ENCODE measurements at regions not wholly inside any gene's neighbourhood (a gene's known extent, or its start where the extent isn't known, plus 50 kb on each side); places are given as distances from the start of the nearest gene placed in this dataset.

DNA sequence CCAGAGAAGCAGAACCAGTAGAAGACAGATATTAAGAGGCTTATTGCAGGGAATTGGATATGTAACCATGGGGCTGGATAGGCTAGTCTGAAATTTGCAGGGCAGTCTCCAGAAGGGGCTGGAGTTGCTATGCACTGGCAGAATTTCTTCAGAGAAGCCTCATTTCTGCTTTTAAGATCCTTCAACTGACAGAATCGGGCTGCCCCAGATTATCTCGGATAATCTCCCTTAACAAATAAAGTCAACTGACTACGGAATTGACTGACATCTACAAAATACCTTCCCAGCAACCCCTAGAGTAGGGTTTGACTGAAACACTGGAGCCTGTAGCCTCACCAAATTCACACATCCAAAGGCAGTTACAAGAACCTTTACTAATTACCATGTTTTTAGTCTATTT lies 136.4 kb downstream of the SOCS6 start:
- no peak overlapping the region for H3K4me3 ChIP-seq (ENCODE audit: low read length)
- no peak for DNase-seq (ENCODE audit: low read depth, low spot score)
- H3K9me3 ChIP-seq (ENCODE audit: control insufficient read depth, insufficient read depth, low read length): no peaks in the 10 kb centered on the region
- H3K36me3 ChIP-seq (ENCODE audit: control insufficient read depth, insufficient read depth, low read length): no peaks in the 10 kb centered on the region
- WGBS (ENCODE audit: insufficient coverage, insufficient read length): no CpG with 5 or more reads among the region's 3 CpGs
- H3K27me3 ChIP-seq (ENCODE audit: control insufficient read depth, insufficient read depth, low read length): no peaks in the 10 kb centered on the region
- H3K4me1 ChIP-seq (ENCODE audit: control insufficient read depth, insufficient read depth, low read length): peaks cover 6% of the 10 kb centered on the region
- no peak overlapping the region for H3K27ac ChIP-seq (ENCODE audit: low read length)

DNA sequence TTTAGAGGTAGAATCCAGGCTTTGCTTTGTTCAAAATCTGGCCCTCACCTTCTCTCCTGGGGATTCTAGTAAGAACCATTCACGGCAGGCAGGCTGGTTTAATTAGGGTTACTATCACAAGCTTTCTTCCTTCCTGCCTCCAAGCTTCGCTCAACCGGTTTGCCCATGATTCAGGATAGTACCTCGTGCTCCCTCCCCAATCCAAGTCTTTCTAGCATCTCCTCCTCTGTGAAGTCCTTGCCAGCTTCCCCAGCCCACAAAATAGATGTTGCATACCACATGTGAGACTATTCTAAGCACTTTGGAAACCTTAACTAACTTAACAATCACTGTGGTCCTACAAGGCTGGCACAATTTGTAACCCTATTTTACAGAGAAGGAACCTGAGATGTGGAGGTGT lies 135.1 kb downstream of the SOCS6 start:
- H3K27ac ChIP-seq (ENCODE audit: low read length): no peak overlapping the region
- no peaks in the 10 kb centered on the region for H3K9me3 ChIP-seq (ENCODE audit: control insufficient read depth, insufficient read depth, low read length)
- H3K27me3 ChIP-seq (ENCODE audit: control insufficient read depth, insufficient read depth, low read length): no peaks in the 10 kb centered on the region
- no peak for DNase-seq (ENCODE audit: low read depth, low spot score)
- no CpG with 5 or more reads among the region's 4 CpGs for WGBS (ENCODE audit: insufficient coverage, insufficient read length)
- H3K4me3 ChIP-seq (ENCODE audit: low read length): no peak overlapping the region
- peaks cover 6% of the 10 kb centered on the region for H3K4me1 ChIP-seq (ENCODE audit: control insufficient read depth, insufficient read depth, low read length)
- no peaks in the 10 kb centered on the region for H3K36me3 ChIP-seq (ENCODE audit: control insufficient read depth, insufficient read depth, low read length)

DNA sequence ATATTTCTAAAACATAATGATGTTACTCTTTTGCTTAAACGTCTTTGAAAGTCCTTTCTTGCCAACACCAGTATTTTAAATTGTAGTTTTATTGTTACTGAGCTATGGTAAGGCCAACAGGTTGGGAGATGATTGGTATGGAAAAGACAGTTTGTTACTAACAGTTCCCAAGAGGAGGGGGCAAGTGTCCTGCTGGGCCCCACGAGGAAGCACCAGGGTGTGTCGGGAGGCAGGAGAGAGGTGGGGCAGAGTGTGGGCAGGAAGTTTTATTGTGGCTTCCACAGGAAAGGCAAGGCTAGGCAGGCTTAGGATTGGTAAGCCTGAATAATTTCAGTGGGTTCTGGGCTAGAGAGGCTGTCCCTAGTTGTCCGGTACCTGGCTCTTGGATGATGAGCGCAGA lies 134.3 kb downstream of the SOCS6 start:
- no peak overlapping the region for H3K27ac ChIP-seq (ENCODE audit: low read length)
- no peak overlapping the region for H3K4me3 ChIP-seq (ENCODE audit: low read length)
- WGBS (ENCODE audit: insufficient coverage, insufficient read length): no CpG with 5 or more reads among the region's 5 CpGs
- DNase-seq (ENCODE audit: low read depth, low spot score): no peak
- peaks cover 6% of the 10 kb centered on the region for H3K4me1 ChIP-seq (ENCODE audit: control insufficient read depth, insufficient read depth, low read length)
- H3K27me3 ChIP-seq (ENCODE audit: control insufficient read depth, insufficient read depth, low read length): no peaks in the 10 kb centered on the region
- H3K36me3 ChIP-seq (ENCODE audit: control insufficient read depth, insufficient read depth, low read length): no peaks in the 10 kb centered on the region
- no peaks in the 10 kb centered on the region for H3K9me3 ChIP-seq (ENCODE audit: control insufficient read depth, insufficient read depth, low read length)

DNA sequence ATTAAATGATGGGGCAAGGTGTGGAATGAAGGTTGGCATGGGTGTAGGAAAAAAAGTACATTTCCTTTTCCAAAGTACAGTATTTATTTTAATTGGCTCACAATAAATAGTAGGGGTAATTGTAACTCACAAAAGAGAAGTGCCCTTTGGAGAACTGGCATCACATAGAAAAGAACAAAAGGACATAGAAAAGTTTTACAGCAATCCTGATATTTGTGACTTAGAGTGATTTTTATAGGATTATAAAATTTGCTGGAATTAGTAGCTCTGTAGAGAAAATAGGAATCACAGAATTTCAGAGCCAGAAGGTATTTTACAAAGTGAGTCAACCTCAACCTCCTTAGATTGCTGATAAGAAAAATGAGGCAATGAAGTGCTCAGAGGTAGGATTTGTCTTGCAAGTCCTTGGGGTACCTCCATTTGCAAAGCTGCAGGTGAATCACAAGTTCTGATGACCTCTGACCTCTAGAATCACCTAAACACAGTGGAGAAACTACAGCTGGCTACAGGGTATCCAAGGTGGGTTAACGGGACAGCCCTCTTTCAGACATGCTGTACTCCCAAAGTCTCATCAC lies 133.6 kb downstream of the SOCS6 start:
- WGBS (ENCODE audit: insufficient coverage, insufficient read length): no CpG with 5 or more reads among the region's 1 CpG
- Histone ChIP-seq H3K9me3 (ENCODE audit: control insufficient read depth, insufficient read depth, low read length) (no peaks in the 10 kb centered on the region), H3K4me3 (ENCODE audit: low read length) (no peak overlapping the region), H3K4me1 (ENCODE audit: control insufficient read depth, insufficient read depth, low read length) (peaks cover 6% of the 10 kb centered on the region), H3K27ac (ENCODE audit: low read length) (no peak overlapping the region), H3K36me3 (ENCODE audit: control insufficient read depth, insufficient read depth, low read length) (no peaks in the 10 kb centered on the region), H3K27me3 (ENCODE audit: control insufficient read depth, insufficient read depth, low read length) (no peaks in the 10 kb centered on the region)
- DNase-seq (ENCODE audit: low read depth, low spot score): no peak

DNA sequence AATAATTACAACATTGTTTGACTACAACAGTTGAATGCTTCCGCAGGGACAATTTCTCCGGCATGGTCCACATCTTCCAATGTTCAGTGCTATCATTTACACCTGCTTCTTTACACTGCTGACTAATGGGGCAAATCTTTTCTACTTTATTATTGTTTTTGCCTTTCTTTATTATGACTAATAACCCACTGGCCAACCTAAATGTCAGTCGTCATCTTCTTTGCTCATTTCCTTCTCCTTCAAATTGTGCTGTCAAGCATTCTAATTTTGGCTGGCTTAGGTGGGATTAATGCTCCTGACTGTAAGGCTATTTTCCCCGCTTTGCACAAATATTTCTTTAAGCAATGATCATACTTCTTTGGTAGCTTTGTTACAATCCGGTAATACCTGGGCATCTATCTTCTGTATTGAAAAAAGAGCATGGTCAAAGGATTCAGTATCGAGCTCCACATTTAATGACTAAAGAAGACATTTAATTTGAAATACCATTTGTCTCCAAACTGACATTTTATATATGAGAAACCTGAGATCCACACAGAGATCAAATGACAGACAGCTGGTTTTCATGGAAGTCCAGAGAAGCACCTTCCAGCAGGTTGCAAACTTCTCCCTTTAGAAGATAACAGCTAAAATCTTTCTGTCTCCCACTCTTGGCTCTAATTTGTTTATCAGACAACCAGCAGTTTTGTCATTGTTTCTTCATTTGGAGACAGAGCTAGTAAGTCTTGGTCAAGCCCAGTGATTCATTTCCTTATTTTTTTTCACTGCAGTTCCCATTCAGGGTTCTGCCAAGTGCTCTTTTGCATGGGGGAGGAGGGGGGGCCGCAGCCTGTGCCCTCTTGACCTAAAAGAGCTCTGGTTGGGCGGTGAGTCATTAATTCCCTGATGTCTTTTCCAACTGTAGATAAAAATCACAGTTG lies 132.9 kb downstream of the SOCS6 start:
- H3K4me3 ChIP-seq (ENCODE audit: low read length): no peak overlapping the region
- peaks cover 6% of the 10 kb centered on the region for H3K4me1 ChIP-seq (ENCODE audit: control insufficient read depth, insufficient read depth, low read length)
- no peak overlapping the region for H3K27ac ChIP-seq (ENCODE audit: low read length)

DNA sequence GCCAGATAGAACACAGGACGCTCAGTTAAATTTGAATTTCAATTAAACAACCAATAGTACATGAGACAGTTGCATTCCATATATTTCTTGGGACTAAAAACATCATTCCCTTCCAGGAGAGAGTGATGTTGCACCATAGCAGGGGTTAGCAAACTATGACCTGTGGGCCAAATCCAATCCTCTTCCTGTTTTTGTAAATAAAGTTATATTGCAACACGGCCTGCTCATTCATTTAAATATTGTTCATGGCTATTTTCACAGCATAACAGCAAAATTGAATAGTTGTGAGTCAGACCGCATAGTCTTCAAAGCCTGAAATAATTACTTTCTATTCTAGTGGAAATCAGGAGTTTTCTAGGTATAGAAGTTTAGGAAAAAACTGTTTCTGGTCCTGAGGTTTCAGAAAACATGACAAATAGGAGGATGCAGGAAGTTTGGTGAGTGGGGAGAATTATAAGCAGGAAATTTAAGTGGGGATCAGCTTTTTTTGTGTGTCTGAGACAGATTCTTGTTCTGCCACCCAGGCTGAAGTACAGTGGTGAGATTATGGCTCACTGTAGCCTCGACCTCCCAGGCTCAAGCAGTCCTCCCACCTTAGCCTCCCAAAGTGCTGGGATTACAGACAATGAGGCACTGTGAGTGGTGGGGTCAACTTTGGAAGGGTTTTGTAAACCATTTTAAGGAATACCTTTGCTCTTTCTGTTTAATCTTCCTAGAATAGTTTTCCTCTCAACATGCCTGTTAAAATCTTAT lies 131.5 kb downstream of the SOCS6 start:
- Histone ChIP-seq H3K9me3 (ENCODE audit: control insufficient read depth, insufficient read depth, low read length) (no peaks in the 10 kb centered on the region), H3K36me3 (ENCODE audit: control insufficient read depth, insufficient read depth, low read length) (no peaks in the 10 kb centered on the region), H3K27ac (ENCODE audit: low read length) (no peak overlapping the region), H3K27me3 (ENCODE audit: control insufficient read depth, insufficient read depth, low read length) (no peaks in the 10 kb centered on the region), H3K4me3 (ENCODE audit: low read length) (no peak overlapping the region), H3K4me1 (ENCODE audit: control insufficient read depth, insufficient read depth, low read length) (peaks cover 6% of the 10 kb centered on the region)
- WGBS (ENCODE audit: insufficient coverage, insufficient read length): no CpG with 5 or more reads among the region's 4 CpGs
- no peak for DNase-seq (ENCODE audit: low read depth, low spot score)

More for the DNA sequence above, 132.9 kb downstream of the SOCS6 start:
- WGBS (ENCODE audit: insufficient coverage, insufficient read length): no CpG with 5 or more reads among the region's 8 CpGs
- Histone ChIP-seq H3K9me3 (ENCODE audit: control insufficient read depth, insufficient read depth, low read length) (no peaks in the 10 kb centered on the region), H3K36me3 (ENCODE audit: control insufficient read depth, insufficient read depth, low read length) (no peaks in the 10 kb centered on the region), H3K27me3 (ENCODE audit: control insufficient read depth, insufficient read depth, low read length) (no peaks in the 10 kb centered on the region)
- DNase-seq (ENCODE audit: low read depth, low spot score): no peak

DNA sequence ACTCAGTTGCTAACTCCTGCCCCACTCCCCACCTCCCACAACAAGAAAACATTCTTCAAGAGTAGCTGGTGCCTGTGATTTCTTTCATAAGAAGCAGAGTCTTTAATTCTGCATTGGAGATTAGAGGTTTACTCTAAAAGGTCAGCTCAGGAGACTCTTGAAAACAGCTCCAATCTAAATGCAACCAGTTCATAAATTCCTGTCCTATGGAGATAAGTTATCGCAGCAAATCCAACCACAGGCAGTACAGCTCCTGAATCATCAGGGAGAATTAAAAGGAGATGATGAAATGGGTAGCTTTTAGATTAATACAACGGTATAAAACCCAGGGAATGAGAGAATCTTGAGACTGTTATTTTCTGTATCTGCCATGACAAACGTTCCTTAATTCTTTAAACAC lies 130.7 kb downstream of the SOCS6 start:
- 100% methylated on average over 1 of the region's 3 CpGs for WGBS (ENCODE audit: insufficient coverage, insufficient read length)
- Histone ChIP-seq H3K4me1 (ENCODE audit: control insufficient read depth, insufficient read depth, low read length) (peaks cover 6% of the 10 kb centered on the region), H3K27ac (ENCODE audit: low read length) (no peak overlapping the region), H3K4me3 (ENCODE audit: low read length) (no peak overlapping the region), H3K36me3 (ENCODE audit: control insufficient read depth, insufficient read depth, low read length) (no peaks in the 10 kb centered on the region), H3K27me3 (ENCODE audit: control insufficient read depth, insufficient read depth, low read length) (no peaks in the 10 kb centered on the region), H3K9me3 (ENCODE audit: control insufficient read depth, insufficient read depth, low read length) (no peaks in the 10 kb centered on the region)
- DNase-seq (ENCODE audit: low read depth, low spot score): no peak

DNA sequence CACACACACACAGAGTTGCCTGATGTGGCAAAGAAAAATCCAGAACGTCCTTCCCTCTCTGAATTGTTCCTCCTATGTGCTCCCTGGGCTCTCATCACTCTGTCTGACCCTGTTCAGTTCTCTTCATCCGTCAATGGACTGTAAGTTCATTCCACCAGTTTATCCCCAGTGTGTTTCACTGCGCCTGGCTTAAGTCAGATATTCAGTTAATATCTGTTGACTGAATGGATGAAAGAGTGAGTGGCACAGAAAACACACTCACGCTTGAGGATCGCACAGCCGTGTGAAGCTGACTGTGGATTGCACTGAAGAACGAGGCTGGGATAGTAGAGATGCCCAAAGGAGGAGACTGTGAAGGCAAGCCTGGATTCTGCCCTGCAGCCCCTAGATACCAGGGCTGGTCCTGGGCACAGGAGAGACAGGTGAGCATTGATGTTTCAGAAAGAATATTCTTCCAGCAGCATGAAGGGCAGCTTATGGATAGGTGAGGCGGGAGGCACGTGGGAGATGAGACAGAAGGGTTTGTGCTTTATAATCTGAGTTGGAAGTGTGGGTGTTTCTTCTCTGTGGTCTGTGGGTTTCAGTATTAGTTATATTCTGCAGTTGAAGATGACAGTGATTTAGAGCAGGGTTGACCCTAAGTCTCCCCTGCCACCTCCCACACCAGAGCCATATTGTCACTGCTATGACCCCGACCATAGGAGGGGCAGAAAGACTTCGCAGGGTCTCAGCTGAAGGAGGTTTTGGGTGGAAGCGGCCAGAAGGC lies 129.9 kb downstream of the SOCS6 start:
- H3K4me1 ChIP-seq (ENCODE audit: control insufficient read depth, insufficient read depth, low read length): peaks cover 3% of the 10 kb centered on the region
- H3K4me3 ChIP-seq (ENCODE audit: low read length): no peak overlapping the region
- H3K36me3 ChIP-seq (ENCODE audit: control insufficient read depth, insufficient read depth, low read length): no peaks in the 10 kb centered on the region
- H3K27ac ChIP-seq (ENCODE audit: low read length): no peak overlapping the region
- WGBS (ENCODE audit: insufficient coverage, insufficient read length): no CpG with 5 or more reads among the region's 12 CpGs
- H3K27me3 ChIP-seq (ENCODE audit: control insufficient read depth, insufficient read depth, low read length): no peaks in the 10 kb centered on the region
- H3K9me3 ChIP-seq (ENCODE audit: control insufficient read depth, insufficient read depth, low read length): no peaks in the 10 kb centered on the region
- no peak for DNase-seq (ENCODE audit: low read depth, low spot score)

DNA sequence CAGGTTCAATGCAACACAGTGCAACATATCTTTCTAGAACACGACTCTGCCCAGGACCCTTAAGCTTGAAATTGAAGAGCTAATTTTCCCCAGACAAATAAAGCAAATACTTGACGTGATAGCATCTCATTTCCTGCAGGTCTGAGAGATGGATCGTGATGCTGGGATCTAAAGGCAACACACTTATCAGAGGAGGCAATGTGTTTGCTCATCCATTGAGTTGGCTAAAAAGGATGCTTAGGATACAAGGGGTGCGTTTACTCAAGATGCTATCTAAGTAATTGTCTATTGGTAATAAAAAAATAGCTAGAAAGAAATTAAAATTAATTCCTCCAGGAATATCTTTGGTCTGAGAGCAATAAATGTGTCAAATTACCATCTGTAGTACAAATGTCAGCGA lies 129.0 kb downstream of the SOCS6 start:
- Histone ChIP-seq H3K36me3 (ENCODE audit: control insufficient read depth, insufficient read depth, low read length) (no peaks in the 10 kb centered on the region), H3K4me1 (ENCODE audit: control insufficient read depth, insufficient read depth, low read length) (no peaks in the 10 kb centered on the region), H3K4me3 (ENCODE audit: low read length) (no peak overlapping the region), H3K27ac (ENCODE audit: low read length) (no peak overlapping the region), H3K27me3 (ENCODE audit: control insufficient read depth, insufficient read depth, low read length) (no peaks in the 10 kb centered on the region), H3K9me3 (ENCODE audit: control insufficient read depth, insufficient read depth, low read length) (no peaks in the 10 kb centered on the region)
- DNase-seq (ENCODE audit: low read depth, low spot score): no peak
- WGBS (ENCODE audit: insufficient coverage, insufficient read length): no CpG with 5 or more reads among the region's 5 CpGs

DNA sequence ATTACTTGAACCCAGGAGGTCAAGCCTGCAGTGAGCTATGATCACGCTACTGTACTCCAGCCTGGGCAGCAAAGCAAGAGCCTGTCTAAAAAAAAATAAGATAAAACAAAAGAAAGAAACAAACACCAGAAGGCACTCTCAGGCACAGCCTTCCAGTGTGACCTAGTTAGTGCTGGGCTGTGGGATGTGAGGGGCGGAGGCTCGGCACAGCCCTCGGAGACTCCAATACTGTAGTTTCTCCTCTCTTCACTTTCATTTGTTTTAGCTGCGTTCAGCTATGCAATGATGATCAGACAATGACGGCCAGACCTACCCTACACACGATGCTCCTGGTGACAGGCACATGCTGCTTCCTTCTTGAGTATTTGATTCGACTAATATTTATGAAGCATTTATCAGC lies 127.7 kb downstream of the SOCS6 start:
- no peaks in the 10 kb centered on the region for H3K36me3 ChIP-seq (ENCODE audit: control insufficient read depth, insufficient read depth, low read length)
- no peak overlapping the region for H3K4me3 ChIP-seq (ENCODE audit: low read length)
- H3K9me3 ChIP-seq (ENCODE audit: control insufficient read depth, insufficient read depth, low read length): no peaks in the 10 kb centered on the region
- WGBS (ENCODE audit: insufficient coverage, insufficient read length): no CpG with 5 or more reads among the region's 8 CpGs
- H3K4me1 ChIP-seq (ENCODE audit: control insufficient read depth, insufficient read depth, low read length): no peaks in the 10 kb centered on the region
- no peak overlapping the region for H3K27ac ChIP-seq (ENCODE audit: low read length)
- H3K27me3 ChIP-seq (ENCODE audit: control insufficient read depth, insufficient read depth, low read length): no peaks in the 10 kb centered on the region
- DNase-seq (ENCODE audit: low read depth, low spot score): no peak
